ENCODE measurements at regions not wholly inside any gene's neighbourhood (a gene's known extent, or its start where the extent isn't known, plus 50 kb on each side); places are given as distances from the start of the nearest gene placed in this dataset.

DNA sequence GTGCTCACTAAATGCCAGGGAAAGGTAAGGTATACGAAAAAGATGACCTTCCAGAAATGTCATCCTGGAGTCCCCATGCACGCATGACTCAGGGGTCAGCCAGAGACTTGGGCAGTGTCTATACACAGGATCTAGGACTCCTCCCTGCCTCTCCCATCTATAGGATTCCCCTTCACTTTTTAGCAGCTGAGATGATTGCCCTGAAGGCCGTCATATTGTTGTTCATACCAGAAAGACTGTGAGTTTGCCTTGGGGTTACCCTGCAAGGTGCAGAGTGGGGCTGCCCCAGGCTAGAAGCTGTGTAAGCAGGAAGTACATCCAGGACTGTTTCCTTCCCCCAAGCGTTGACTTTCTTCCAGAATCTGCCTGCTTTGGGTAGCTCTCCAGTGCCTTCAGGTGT is 55.1 kb upstream of the MAMLD1 start:
- H3K4me2 ChIP-seq (ENCODE audit: low read depth, low read length): no peak overlapping the region
- no peak overlapping the region for H3K4me3 ChIP-seq (replicated peaks in 1 of 3; ENCODE audit: insufficient read depth in 1 of 3, low read depth in 2 of 3, low read length in 3 of 3)
- intact Hi-C loops (cut with micrococcal nuclease; ENCODE audit: unreplicated experiment) (no loop called here), in situ Hi-C loops (cut with HindIII; ENCODE audit: extremely low pct_ligation_motif_present, low pct_unique_long_range_greater_than_20kb) (no loop called here)
- no peaks in the 10 kb centered on the region; a peak in 2 of 5 replicates for H3K27me3 ChIP-seq (ENCODE audit: control insufficient read depth in 1 of 2, insufficient read depth in 2 of 2, low read length in 2 of 2)
- no peaks in the 10 kb centered on the region for H4K20me1 ChIP-seq (ENCODE audit: insufficient read depth, low read length)
- BruUV-seq (replicated peaks): no TSS peak
- DNase-seq (ENCODE audit: low spot score): no peak
- H3K27ac ChIP-seq (ENCODE audit: extremely low read length, insufficient read depth, low read length): no peak overlapping the region
- ChIA-PET POLR2A (no interaction called here), CTCF (ENCODE audit: low intra/inter-chr PET ratio, low total read pairs) (no interaction called here)
- no peaks in the 10 kb centered on the region for H3K4me1 ChIP-seq (ENCODE audit: insufficient read depth, low read length)
- TF ChIP-seq, protein P1, sequence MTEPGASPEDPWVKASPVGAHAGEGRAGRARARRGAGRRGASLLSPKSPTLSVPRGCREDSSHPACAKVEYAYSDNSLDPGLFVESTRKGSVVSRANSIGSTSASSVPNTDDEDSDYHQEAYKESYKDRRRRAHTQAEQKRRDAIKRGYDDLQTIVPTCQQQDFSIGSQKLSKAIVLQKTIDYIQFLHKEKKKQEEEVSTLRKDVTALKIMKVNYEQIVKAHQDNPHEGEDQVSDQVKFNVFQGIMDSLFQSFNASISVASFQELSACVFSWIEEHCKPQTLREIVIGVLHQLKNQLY (CRISPR knock-in tag; IDR thresholded peaks at IDR 0.05): no peak
- no peak for TF ChIP-seq ZNF382 (CRISPR knock-in tag; IDR thresholded peaks at IDR 0.05; ENCODE audit: borderline replicate concordance)
- no peak for TF ChIP-seq ZBTB42 (CRISPR knock-in tag; IDR thresholded peaks at IDR 0.05)
- no peak for TF ChIP-seq ZNF205 (CRISPR knock-in tag; IDR thresholded peaks at IDR 0.05)
- no peak for TF ChIP-seq ZSCAN25 (CRISPR knock-in tag; IDR thresholded peaks at IDR 0.05)
- H3K79me2 ChIP-seq (ENCODE audit: insufficient read depth, low read length): no peaks in the 10 kb centered on the region
- no CpG with 5 or more reads among the region's 4 CpGs for WGBS (ENCODE audit: low lambda C conversion rate)
- no peaks in the 10 kb centered on the region for H3K36me3 ChIP-seq (replicated peaks in 1 of 2; ENCODE audit: control insufficient read depth in 1 of 2, insufficient read depth in 2 of 2, low read length in 2 of 2)
- H3K9me3 ChIP-seq (ENCODE audit: low read length): no peaks in the 10 kb centered on the region
- H3K9ac ChIP-seq (ENCODE audit: insufficient read depth, low read depth, low read length): no peak overlapping the region
- no peak for FAIRE-seq
- no peak overlapping the region for H2AFZ ChIP-seq (ENCODE audit: low read length)
- no peak for ATAC-seq

DNA sequence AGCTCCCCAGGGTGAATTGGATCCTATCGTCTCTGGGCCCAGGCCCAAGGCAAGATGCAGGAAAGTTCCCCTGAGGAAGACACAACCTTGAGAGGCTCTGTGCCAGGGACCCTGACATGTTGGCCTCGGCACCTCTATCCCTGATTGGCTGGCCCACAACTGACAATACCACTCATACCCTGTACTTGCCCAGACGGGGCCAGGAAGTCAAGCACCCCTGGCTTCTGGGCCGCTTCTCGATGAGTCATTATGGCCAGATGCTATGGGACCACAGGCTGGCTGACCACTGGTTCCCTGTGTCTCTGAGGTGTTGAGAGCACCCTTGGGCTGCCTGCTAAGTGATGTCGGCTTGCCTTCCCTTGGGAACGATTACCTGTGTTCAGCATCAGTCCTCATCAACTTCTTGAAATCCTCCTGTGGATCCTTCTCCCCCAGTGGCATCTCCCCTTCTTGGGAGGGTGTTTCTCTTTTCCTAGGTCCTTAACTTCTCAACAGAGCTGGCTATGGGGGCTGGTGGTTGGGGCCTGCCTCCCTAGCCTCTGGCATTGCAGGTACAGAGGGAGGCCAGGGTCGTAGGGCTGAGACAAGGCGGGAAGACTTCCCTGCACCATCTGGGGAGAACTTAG is 54.5 kb upstream of the MAMLD1 start:
- Histone ChIP-seq H3K36me3 (replicated peaks in 1 of 2; ENCODE audit: control insufficient read depth in 1 of 2, insufficient read depth in 2 of 2, low read length in 2 of 2) (no peaks in the 10 kb centered on the region), H3K27me3 (ENCODE audit: control insufficient read depth in 1 of 2, insufficient read depth in 2 of 2, low read length in 2 of 2) (no peaks in the 10 kb centered on the region; a peak in 2 of 5 replicates), H3K9me3 (ENCODE audit: low read length) (no peaks in the 10 kb centered on the region), H3K4me3 (replicated peaks in 1 of 3; ENCODE audit: insufficient read depth in 1 of 3, low read depth in 2 of 3, low read length in 3 of 3) (no peak overlapping the region), H3K27ac (ENCODE audit: extremely low read length, insufficient read depth, low read length) (no peak overlapping the region), H4K20me1 (ENCODE audit: insufficient read depth, low read length) (no peaks in the 10 kb centered on the region), H3K79me2 (ENCODE audit: insufficient read depth, low read length) (no peaks in the 10 kb centered on the region), H2AFZ (ENCODE audit: low read length) (no peak overlapping the region), H3K4me2 (ENCODE audit: low read depth, low read length) (no peak overlapping the region), H3K4me1 (ENCODE audit: insufficient read depth, low read length) (no peaks in the 10 kb centered on the region), H3K9ac (ENCODE audit: insufficient read depth, low read depth, low read length) (no peak overlapping the region)
- no TSS peak for BruUV-seq (replicated peaks)
- TF ChIP-seq ZNF83 (CRISPR knock-in tag; IDR thresholded peaks at IDR 0.05; ENCODE audit: borderline replicate concordance) (no peak), ZNF232 (CRISPR knock-in tag; IDR thresholded peaks at IDR 0.05; ENCODE audit: borderline replicate concordance) (no peak), HOXD1 (CRISPR knock-in tag; IDR thresholded peaks at IDR 0.05) (no peak), SALL1 (CRISPR knock-in tag; IDR thresholded peaks at IDR 0.05) (no peak), ZNF30 (CRISPR knock-in tag; IDR thresholded peaks at IDR 0.05) (no peak), ZZZ3 (CRISPR knock-in tag; IDR thresholded peaks at IDR 0.05; ENCODE audit: borderline replicate concordance) (no peak), ZNF253 (CRISPR knock-in tag; IDR thresholded peaks at IDR 0.05; ENCODE audit: borderline replicate concordance) (no peak), DPF2 (CRISPR knock-in tag; IDR thresholded peaks at IDR 0.05; ENCODE audit: borderline replicate concordance, low read depth) (no peak), ZNF570 (CRISPR knock-in tag; IDR thresholded peaks at IDR 0.05; ENCODE audit: borderline replicate concordance) (no peak), HNRNPUL1 (IDR thresholded peaks at IDR 0.05; ENCODE audit: low read depth, low read length) (no peak)
- TF ChIP-seq, protein P2, sequence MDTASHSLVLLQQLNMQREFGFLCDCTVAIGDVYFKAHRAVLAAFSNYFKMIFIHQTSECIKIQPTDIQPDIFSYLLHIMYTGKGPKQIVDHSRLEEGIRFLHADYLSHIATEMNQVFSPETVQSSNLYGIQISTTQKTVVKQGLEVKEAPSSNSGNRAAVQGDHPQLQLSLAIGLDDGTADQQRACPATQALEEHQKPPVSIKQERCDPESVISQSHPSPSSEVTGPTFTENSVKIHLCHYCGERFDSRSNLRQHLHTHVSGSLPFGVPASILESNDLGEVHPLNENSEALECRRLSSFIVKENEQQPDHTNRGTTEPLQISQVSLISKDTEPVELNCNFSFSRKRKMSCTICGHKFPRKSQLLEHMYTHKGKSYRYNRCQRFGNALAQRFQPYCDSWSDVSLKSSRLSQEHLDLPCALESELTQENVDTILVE (CRISPR knock-in tag; IDR thresholded peaks at IDR 0.05): no peak
- ChIA-PET CTCF (ENCODE audit: low intra/inter-chr PET ratio, low total read pairs) (no interaction called here), POLR2A (no interaction called here)
- FAIRE-seq (no peak), DNase-seq (ENCODE audit: low spot score) (no peak), ATAC-seq (no peak)
- intact Hi-C loops (cut with micrococcal nuclease; ENCODE audit: unreplicated experiment): no loop called here
- in situ Hi-C loops (cut with HindIII; ENCODE audit: extremely low pct_ligation_motif_present, low pct_unique_long_range_greater_than_20kb): no loop called here
- 50% methylated on average over 2 of the region's 9 CpGs for WGBS (ENCODE audit: low lambda C conversion rate)

Data from HepG2 (cell line).